ENCODE measurements at regions not wholly inside any gene's neighbourhood (a gene's known extent, or its start where the extent isn't known, plus 50 kb on each side); places are given as distances from the start of the nearest gene placed in this dataset.

GRCh38 chr4:152062936-152063620 lies 302.3 kb upstream of the GATB start:
- no peak for TF ChIP-seq REST (IDR thresholded peaks at IDR 0.05; ENCODE audit: low read depth)
- no peak for TF ChIP-seq TAF1 (IDR thresholded peaks at IDR 0.05; ENCODE audit: low read depth)
- no peak for TF ChIP-seq NFIC (IDR thresholded peaks at IDR 0.05)
- TF ChIP-seq TEAD4 (IDR thresholded peaks at IDR 0.05) = no peak
- no peak for TF ChIP-seq TCF12 (IDR thresholded peaks at IDR 0.05; ENCODE audit: low read depth)
- TF ChIP-seq, protein P1, sequence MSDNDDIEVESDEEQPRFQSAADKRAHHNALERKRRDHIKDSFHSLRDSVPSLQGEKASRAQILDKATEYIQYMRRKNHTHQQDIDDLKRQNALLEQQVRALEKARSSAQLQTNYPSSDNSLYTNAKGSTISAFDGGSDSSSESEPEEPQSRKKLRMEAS (IDR thresholded peaks at IDR 0.05) = no peak
- TF ChIP-seq RAD21 (IDR thresholded peaks at IDR 0.05; ENCODE audit: low read depth) = no peak
- TF ChIP-seq EGR1 (IDR thresholded peaks at IDR 0.05) = no peak
- TF ChIP-seq EP300 (IDR thresholded peaks at IDR 0.05; ENCODE audit: borderline replicate concordance) = no peak
- TF ChIP-seq CEBPB (IDR thresholded peaks at IDR 0.05) = no peak
- no peak for TF ChIP-seq USF1 (IDR thresholded peaks at IDR 0.05)
